ENCODE measurements at regions not wholly inside any gene's neighbourhood (a gene's known extent, or its start where the extent isn't known, plus 50 kb on each side); places are given as distances from the start of the nearest gene placed in this dataset.

- H3K9me3 ChIP-seq (replicated peaks; ENCODE audit: control insufficient read depth, low read depth, low read length), result no peaks in the 10 kb centered on the region
- no peak overlapping the region for H3K4me3 ChIP-seq (ENCODE audit: low read length)
- WGBS (ENCODE audit: insufficient coverage), result 67% methylated on average over 1 of the region's 1 CpG
- no peak overlapping the region for H3K27ac ChIP-seq (ENCODE audit: low read length)
- H3K36me3 ChIP-seq (ENCODE audit: control insufficient read depth, insufficient read depth, low read length), result no peaks in the 10 kb centered on the region
- no peaks in the 10 kb centered on the region for H3K27me3 ChIP-seq (ENCODE audit: control insufficient read depth, insufficient read depth, low read length)
- no peaks in the 10 kb centered on the region for H3K4me1 ChIP-seq (ENCODE audit: control insufficient read depth, insufficient read depth, low read length)
- DNase-seq, result no peak
Observed at GRCh38 chr7:83882551-83882950, 233.6 kb upstream of the SEMA3E start.

GRCh38 chr7:83879063-83879462, 230.1 kb upstream of the SEMA3E start:
- no peaks in the 10 kb centered on the region for H3K27me3 ChIP-seq (ENCODE audit: control insufficient read depth, insufficient read depth, low read length)
- DNase-seq, result peak; percentile 22
- H3K36me3 ChIP-seq (ENCODE audit: control insufficient read depth, insufficient read depth, low read length), result no peaks in the 10 kb centered on the region
- H3K4me3 ChIP-seq (ENCODE audit: low read length), result no peak overlapping the region
- no CpG with 5 or more reads among the region's 1 CpG for WGBS (ENCODE audit: insufficient coverage)
- H3K9me3 ChIP-seq (replicated peaks; ENCODE audit: control insufficient read depth, low read depth, low read length), result no peaks in the 10 kb centered on the region
- H3K27ac ChIP-seq (ENCODE audit: low read length), result no peak overlapping the region
- H3K4me1 ChIP-seq (ENCODE audit: control insufficient read depth, insufficient read depth, low read length), result no peaks in the 10 kb centered on the region

- Histone ChIP-seq H3K36me3 (ENCODE audit: control insufficient read depth, insufficient read depth, low read length) (no peaks in the 10 kb centered on the region), H3K27ac (ENCODE audit: low read length) (no peak overlapping the region), H3K27me3 (ENCODE audit: control insufficient read depth, insufficient read depth, low read length) (no peaks in the 10 kb centered on the region), H3K4me1 (ENCODE audit: control insufficient read depth, insufficient read depth, low read length) (no peaks in the 10 kb centered on the region), H3K9me3 (replicated peaks; ENCODE audit: control insufficient read depth, low read depth, low read length) (no peaks in the 10 kb centered on the region), H3K4me3 (ENCODE audit: low read length) (no peak overlapping the region)
- no peak for DNase-seq
Observed at GRCh38 chr7:83878614-83879013, 229.7 kb upstream of the SEMA3E start.

GRCh38 chr7:83876593-83876992, 227.7 kb upstream of the SEMA3E start:
- no peaks in the 10 kb centered on the region for H3K27me3 ChIP-seq (ENCODE audit: control insufficient read depth, insufficient read depth, low read length)
- DNase-seq, result no peak
- no peaks in the 10 kb centered on the region for H3K4me1 ChIP-seq (ENCODE audit: control insufficient read depth, insufficient read depth, low read length)
- no peaks in the 10 kb centered on the region for H3K9me3 ChIP-seq (replicated peaks; ENCODE audit: control insufficient read depth, low read depth, low read length)
- no CpG with 5 or more reads among the region's 2 CpGs for WGBS (ENCODE audit: insufficient coverage)
- no peak overlapping the region for H3K27ac ChIP-seq (ENCODE audit: low read length)
- H3K4me3 ChIP-seq (ENCODE audit: low read length), result no peak overlapping the region
- no peaks in the 10 kb centered on the region for H3K36me3 ChIP-seq (ENCODE audit: control insufficient read depth, insufficient read depth, low read length)

GRCh38 chr7:83873459-83873858, 224.5 kb upstream of the SEMA3E start:
- Histone ChIP-seq H3K4me1 (ENCODE audit: control insufficient read depth, insufficient read depth, low read length) (no peaks in the 10 kb centered on the region), H3K27me3 (ENCODE audit: control insufficient read depth, insufficient read depth, low read length) (no peaks in the 10 kb centered on the region), H3K27ac (ENCODE audit: low read length) (no peak overlapping the region), H3K9me3 (replicated peaks; ENCODE audit: control insufficient read depth, low read depth, low read length) (no peaks in the 10 kb centered on the region), H3K36me3 (ENCODE audit: control insufficient read depth, insufficient read depth, low read length) (no peaks in the 10 kb centered on the region), H3K4me3 (ENCODE audit: low read length) (no peak overlapping the region)
- 28% methylated on average over 2 of the region's 4 CpGs for WGBS (ENCODE audit: insufficient coverage)
- no peak for DNase-seq

- DNase-seq, result no peak
- H3K36me3 ChIP-seq (ENCODE audit: control insufficient read depth, insufficient read depth, low read length), result no peaks in the 10 kb centered on the region
- no peaks in the 10 kb centered on the region for H3K4me1 ChIP-seq (ENCODE audit: control insufficient read depth, insufficient read depth, low read length)
- whole genome bisulfite sequencing (ENCODE audit: insufficient coverage), result 89% methylated on average over 3 of the region's 4 CpGs
- no peaks in the 10 kb centered on the region for H3K9me3 ChIP-seq (replicated peaks; ENCODE audit: control insufficient read depth, low read depth, low read length)
- no peaks in the 10 kb centered on the region for H3K27me3 ChIP-seq (ENCODE audit: control insufficient read depth, insufficient read depth, low read length)
- H3K4me3 ChIP-seq (ENCODE audit: low read length), result no peak overlapping the region
- H3K27ac ChIP-seq (ENCODE audit: low read length), result no peak overlapping the region
Observed at GRCh38 chr7:83872501-83872900, 223.6 kb upstream of the SEMA3E start.

- Histone ChIP-seq H3K36me3 (ENCODE audit: control insufficient read depth, insufficient read depth, low read length) (no peaks in the 10 kb centered on the region), H3K9me3 (replicated peaks; ENCODE audit: control insufficient read depth, low read depth, low read length) (no peaks in the 10 kb centered on the region), H3K27me3 (ENCODE audit: control insufficient read depth, insufficient read depth, low read length) (no peaks in the 10 kb centered on the region), H3K27ac (ENCODE audit: low read length) (no peak overlapping the region), H3K4me1 (ENCODE audit: control insufficient read depth, insufficient read depth, low read length) (no peaks in the 10 kb centered on the region), H3K4me3 (ENCODE audit: low read length) (no peak overlapping the region)
- no peak for DNase-seq
- no CpG with 5 or more reads among the region's 1 CpG for WGBS (ENCODE audit: insufficient coverage)
Observed at GRCh38 chr7:83870515-83870914, 221.6 kb upstream of the SEMA3E start.

- Histone ChIP-seq H3K4me3 (ENCODE audit: low read length) (no peak overlapping the region), H3K27ac (ENCODE audit: low read length) (no peak overlapping the region), H3K27me3 (ENCODE audit: control insufficient read depth, insufficient read depth, low read length) (no peaks in the 10 kb centered on the region), H3K4me1 (ENCODE audit: control insufficient read depth, insufficient read depth, low read length) (no peaks in the 10 kb centered on the region), H3K9me3 (replicated peaks; ENCODE audit: control insufficient read depth, low read depth, low read length) (no peaks in the 10 kb centered on the region), H3K36me3 (ENCODE audit: control insufficient read depth, insufficient read depth, low read length) (no peaks in the 10 kb centered on the region)
- 87% methylated on average over 1 of the region's 2 CpGs for WGBS (ENCODE audit: insufficient coverage)
- DNase-seq, result no peak
Observed at GRCh38 chr7:83866582-83866981, 217.6 kb upstream of the SEMA3E start.

GRCh38 chr7:83864551-83864950, 215.6 kb upstream of the SEMA3E start:
- DNase-seq, result no peak
- WGBS (ENCODE audit: insufficient coverage), result no CpG with 5 or more reads among the region's 2 CpGs

GRCh38 chr7:83863906-83864305, 215.0 kb upstream of the SEMA3E start:
- DNase-seq, result no peak
- no peak overlapping the region for H3K4me3 ChIP-seq (ENCODE audit: low read length)
- H3K4me1 ChIP-seq (ENCODE audit: control insufficient read depth, insufficient read depth, low read length), result no peaks in the 10 kb centered on the region
- H3K9me3 ChIP-seq (replicated peaks; ENCODE audit: control insufficient read depth, low read depth, low read length), result no peaks in the 10 kb centered on the region
- no peak overlapping the region for H3K27ac ChIP-seq (ENCODE audit: low read length)
- H3K36me3 ChIP-seq (ENCODE audit: control insufficient read depth, insufficient read depth, low read length), result no peaks in the 10 kb centered on the region
- WGBS (ENCODE audit: insufficient coverage), result no CpG with 5 or more reads among the region's 2 CpGs
- no peaks in the 10 kb centered on the region for H3K27me3 ChIP-seq (ENCODE audit: control insufficient read depth, insufficient read depth, low read length)

More at GRCh38 chr7:83864551-83864950, 215.6 kb upstream of the SEMA3E start:
- no peaks in the 10 kb centered on the region for H3K4me1 ChIP-seq (ENCODE audit: control insufficient read depth, insufficient read depth, low read length)
- H3K27ac ChIP-seq (ENCODE audit: low read length), result no peak overlapping the region
- H3K9me3 ChIP-seq (replicated peaks; ENCODE audit: control insufficient read depth, low read depth, low read length), result no peaks in the 10 kb centered on the region
- no peaks in the 10 kb centered on the region for H3K27me3 ChIP-seq (ENCODE audit: control insufficient read depth, insufficient read depth, low read length)
- no peaks in the 10 kb centered on the region for H3K36me3 ChIP-seq (ENCODE audit: control insufficient read depth, insufficient read depth, low read length)
- no peak overlapping the region for H3K4me3 ChIP-seq (ENCODE audit: low read length)

- no peaks in the 10 kb centered on the region for H3K27me3 ChIP-seq (ENCODE audit: control insufficient read depth, insufficient read depth, low read length)
- H3K27ac ChIP-seq (ENCODE audit: low read length), result no peak overlapping the region
- no peaks in the 10 kb centered on the region for H3K4me1 ChIP-seq (ENCODE audit: control insufficient read depth, insufficient read depth, low read length)
- WGBS (ENCODE audit: insufficient coverage), result 100% methylated on average over 1 of the region's 3 CpGs
- no peak overlapping the region for H3K4me3 ChIP-seq (ENCODE audit: low read length)
- DNase-seq, result no peak
- no peaks in the 10 kb centered on the region for H3K9me3 ChIP-seq (replicated peaks; ENCODE audit: control insufficient read depth, low read depth, low read length)
- H3K36me3 ChIP-seq (ENCODE audit: control insufficient read depth, insufficient read depth, low read length), result no peaks in the 10 kb centered on the region
Observed at GRCh38 chr7:83861876-83862275, 212.9 kb upstream of the SEMA3E start.
